Gastrocnemius medialis (tissue), 4 donors: ENCODE measurements at regions not wholly inside any gene's neighbourhood (a gene's known extent, or its start where the extent isn't known, plus 50 kb on each side); places are given as distances from the start of the nearest gene placed in this dataset.
A peak's percentile ranks its signal among the peaks of the same experiment; 100 is the strongest.

Experiments used
- ATAC-seq, 2 donors: fragments of 150-250 bp; one replicate each; pipeline ENCODE4 v1.9.1; 2016
- DNase-seq, 2 donors: peaks; one replicate each; pipeline ENCODE4 v3.0.0-alpha.2; 2019
- H3K27ac ChIP-seq, 4 donors: fragments of 200-600 bp; sonication (generic); 1 replicate in 1 of 4; 2 replicates in 3 of 4; pipeline ENCODE4 v1.5.1; 2016 to 2018; ENCODE audit warnings: mild to moderate bottlenecking in 2 of 4, moderate library complexity in 1 of 4
- H3K27me3 ChIP-seq, 3 donors: fragments of 200-600 bp; sonication (generic) in 2 of 3; 1 replicate in 1 of 3; 2 replicates in 2 of 3; pipeline versions ENCODE4 v1.5.1 to v1.6.0; 2016 to 2019; ENCODE audit warnings: mild to moderate bottlenecking in 1 of 3, moderate library complexity in 1 of 3
- H3K36me3 ChIP-seq, 2 donors: fragments of 200-600 bp; sonication (generic) in 1 of 2; one replicate each; pipeline ENCODE4 v1.5.1; 2017 to 2018
- H3K4me1 ChIP-seq, 2 donors: fragments of 200-600 bp; sonication (generic) in 1 of 2; one replicate each; pipeline ENCODE4 v1.5.1; 2016 to 2017; ENCODE audit warnings: mild to moderate bottlenecking in 2 of 2
- H3K4me3 ChIP-seq, 4 donors: fragments of 200-600 bp; sonication (generic) in 3 of 4; 1 replicate in 1 of 4; 2 replicates in 3 of 4; pipeline ENCODE4 v1.5.1; 2016 to 2019; ENCODE audit warnings: mild to moderate bottlenecking in 2 of 4
- H3K9me3 ChIP-seq, 3 donors: fragments of 200-600 bp; sonication (generic) in 2 of 3; 1 replicate in 1 of 3; 2 replicates in 2 of 3; pipeline ENCODE4 v1.5.1; 2016 to 2019
- CTCF ChIP-seq, 5 experiments: fragments of 450-650 bp in 3 of 5; fragments of 200-600 bp in 2 of 5; sonication (generic) in 2 of 5; IDR thresholded peaks in 4 of 5; conservative IDR thresholded peaks in 1 of 5; 1 replicate in 4 of 5; 2 replicates in 1 of 5; pipeline ENCODE4 v1.5.1; 2016 to 2019; ENCODE audit warnings: antibody characterized with exemption in 5 of 5, mild to moderate bottlenecking in 3 of 5, moderate library complexity in 3 of 5
- POLR2A ChIP-seq, 2 donors: fragments of 450-650 bp; IDR thresholded peaks; one replicate each; pipeline ENCODE4 v1.6.1; 2017; ENCODE audit warnings: antibody characterized with exemption in 2 of 2, mild to moderate bottlenecking in 2 of 2, moderate library complexity in 2 of 2
- in situ Hi-C, 4 donors: fragments of 200-750 bp; cut with MboI; loops; one replicate each; pipeline versions ENCODE4 v1.15.0 to v1.8.0; 2017; ENCODE audit warnings: low sequenced_read_pairs in 4 of 4
- intact Hi-C: fragments of 100-400 bp; cut with DNase I; formaldehyde crosslinking; loops from one replicate; pipeline ENCODE4 v1.15.1; 2023; ENCODE audit warnings: low total_unique reads

DNA sequence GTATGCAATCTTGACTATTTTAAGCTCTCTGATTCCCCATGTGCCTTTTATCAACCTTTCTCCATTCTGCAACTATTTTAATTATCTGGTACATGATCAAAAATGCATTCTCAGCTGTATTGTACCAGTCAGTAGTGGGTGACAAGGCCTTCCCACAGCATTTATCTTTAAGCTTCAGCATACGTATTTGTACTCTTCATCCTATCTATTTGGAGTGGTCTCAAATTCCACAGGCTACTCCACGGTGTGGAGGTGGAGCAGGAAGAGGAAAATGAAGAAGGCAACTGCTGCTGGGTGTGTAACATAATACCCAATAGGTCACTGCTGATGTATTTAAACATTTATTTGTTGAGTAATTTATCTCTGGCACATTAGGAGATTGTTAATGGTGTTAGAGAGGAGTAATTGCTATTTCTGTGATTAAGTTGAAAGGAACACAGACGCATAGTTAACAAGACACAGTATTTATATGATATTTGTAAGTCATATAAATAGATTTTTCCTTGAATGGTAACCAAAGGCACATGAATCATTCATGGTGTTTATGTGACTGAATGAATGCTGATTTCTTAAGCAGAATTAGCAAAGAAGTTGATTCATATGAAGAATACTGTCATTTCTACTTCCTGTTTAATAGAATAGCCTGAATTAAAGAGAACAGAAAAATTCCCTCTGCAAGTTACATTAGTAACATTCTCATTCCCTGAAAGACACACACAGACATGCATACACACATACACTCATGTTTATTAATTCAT lies 153.8 kb upstream of the NR3C1 start:
- no peak for TF ChIP-seq CTCF (IDR thresholded peaks at IDR 0.05 in 4 of 5, conservative IDR thresholded peaks at IDR 0.05 in 1 of 5)
- no peak for TF ChIP-seq POLR2A (IDR thresholded peaks at IDR 0.05)
- no peaks in the 10 kb centered on the region for H3K36me3 ChIP-seq
- in situ Hi-C loops, result no loop called here
- peak overlapping the region; percentile 37 to 60 (median 50) for H3K27ac ChIP-seq
- no peak overlapping the region for H3K4me3 ChIP-seq
- H3K9me3 ChIP-seq, result no peaks in the 10 kb centered on the region
- ATAC-seq, result peak; percentile 21 to 28
- DNase-seq, result no peak
- intact Hi-C loops, result loop anchor here (10.0 kb wide), 1 partner anchor 52 kb away; no protein-coding TSS in a partner anchor
- H3K27me3 ChIP-seq, result no peaks in the 10 kb centered on the region
- H3K4me1 ChIP-seq, result peaks cover 26 to 38% of the 10 kb centered on the region in 2 donors

GRCh38 chr5:143554918-143555477 lies 151.5 kb upstream of the NR3C1 start:
- intact Hi-C loops, result loop anchor here (10.0 kb wide), 1 partner anchor 50 kb away; no protein-coding TSS in a partner anchor
- Histone ChIP-seq H3K4me1 (peaks cover 16 to 26% of the 10 kb centered on the region in 2 donors), H3K27ac (peak overlapping the region in 1 of 4 donors; percentile 46), H3K4me3 (no peak overlapping the region), H3K36me3 (no peaks in the 10 kb centered on the region), H3K9me3 (no peaks in the 10 kb centered on the region), H3K27me3 (no peaks in the 10 kb centered on the region)
- ATAC-seq, result no peak
- in situ Hi-C loops, result no loop called here
- DNase-seq, result no peak
- TF ChIP-seq POLR2A (IDR thresholded peaks at IDR 0.05) (no peak), CTCF (IDR thresholded peaks at IDR 0.05 in 4 of 5, conservative IDR thresholded peaks at IDR 0.05 in 1 of 5) (no peak)

DNA sequence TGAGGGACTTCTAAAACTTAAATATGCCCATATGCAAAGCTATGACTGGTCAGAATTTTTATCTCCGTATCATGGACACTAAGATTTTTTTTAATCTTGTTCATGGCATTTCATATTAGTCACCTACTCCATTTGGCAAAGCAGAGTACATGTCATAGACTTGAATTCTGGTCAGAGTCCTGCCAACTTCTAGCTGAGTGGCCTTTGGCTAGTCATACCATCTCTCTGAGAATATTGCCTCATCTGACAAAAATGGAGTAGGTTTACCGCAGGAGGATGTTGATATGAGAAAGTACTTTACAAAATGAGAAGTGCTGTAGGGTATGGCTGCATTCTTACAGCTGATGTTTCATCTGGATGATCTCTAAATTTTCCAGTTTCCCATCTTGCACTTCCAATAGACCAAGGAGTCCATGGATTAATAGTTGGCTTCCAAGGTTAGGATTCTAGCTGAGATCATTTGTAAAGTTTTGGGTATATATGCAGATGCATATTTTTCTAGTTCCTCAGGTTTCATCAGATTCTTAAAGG lies 150.8 kb upstream of the NR3C1 start:
- in situ Hi-C loops, result no loop called here

GRCh38 chr5:143552680-143553079 lies 149.2 kb upstream of the NR3C1 start:
- no peak overlapping the region for H3K27ac ChIP-seq
- no peak overlapping the region for H3K4me3 ChIP-seq
- H3K9me3 ChIP-seq, result no peaks in the 10 kb centered on the region
- intact Hi-C loops, result loop anchor here (10.0 kb wide), 1 partner anchor 48 kb away; no protein-coding TSS in a partner anchor
- H3K4me1 ChIP-seq, result peaks cover 13 to 23% of the 10 kb centered on the region in 2 donors
- ATAC-seq, result no peak
- in situ Hi-C loops, result no loop called here
- no peak for DNase-seq
- H3K27me3 ChIP-seq, result no peaks in the 10 kb centered on the region
- no peaks in the 10 kb centered on the region for H3K36me3 ChIP-seq
- no peak for TF ChIP-seq CTCF (IDR thresholded peaks at IDR 0.05 in 4 of 5, conservative IDR thresholded peaks at IDR 0.05 in 1 of 5)
- no peak for TF ChIP-seq POLR2A (IDR thresholded peaks at IDR 0.05)

More for the DNA sequence above, 150.8 kb upstream of the NR3C1 start:
- intact Hi-C loops, result loop anchor here (10.0 kb wide), 1 partner anchor 49 kb away; no protein-coding TSS in a partner anchor
- Histone ChIP-seq H3K4me1 (peaks cover 16 to 26% of the 10 kb centered on the region in 2 donors), H3K36me3 (no peaks in the 10 kb centered on the region), H3K27me3 (no peaks in the 10 kb centered on the region), H3K9me3 (no peaks in the 10 kb centered on the region), H3K27ac (peak overlapping the region in 3 of 4 donors; percentile 19 to 67 (median 46)), H3K4me3 (no peak overlapping the region)
- TF ChIP-seq POLR2A (IDR thresholded peaks at IDR 0.05) (no peak), CTCF (IDR thresholded peaks at IDR 0.05 in 4 of 5, conservative IDR thresholded peaks at IDR 0.05 in 1 of 5) (no peak)
- DNase-seq, result peak; percentile 26 to 35
- ATAC-seq, result peak; percentile 97 to 99
